Activated CD4-positive, alpha-beta T cell treated with anti-CD3 and anti-CD28 coated beads, Interleukin-2, amount 50 U/mL, for 4 hours (primary cell): ENCODE measurements at regions not wholly inside any gene's neighbourhood (a gene's known extent, or its start where the extent isn't known, plus 50 kb on each side); places are given as distances from the start of the nearest gene placed in this dataset.

Source experiments
- DNase-seq, 2 experiments: peaks; one replicate each; pipeline ENCODE4 v3.0.0-alpha.2; 2020

DNA sequence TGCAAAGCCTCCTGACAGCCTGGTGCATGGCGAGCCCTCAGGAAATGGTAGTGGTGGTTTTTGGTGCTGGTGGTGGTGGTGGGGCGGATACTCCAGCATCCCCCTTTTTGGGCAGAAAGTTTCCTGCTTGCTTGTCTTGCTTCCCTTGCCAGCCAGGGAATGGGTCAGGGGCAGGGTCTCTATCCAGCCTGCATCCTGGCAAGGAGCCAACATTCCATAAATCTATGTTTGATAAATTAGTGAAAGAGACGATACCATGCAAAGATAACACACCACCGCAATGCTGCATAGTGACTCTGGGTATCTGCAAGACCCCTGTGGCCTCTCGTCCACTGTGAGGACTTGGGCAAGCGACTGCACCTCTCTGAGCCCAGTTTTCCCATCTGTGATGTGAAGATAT lies 246.2 kb downstream of the LRFN2 start:
- no peak for DNase-seq

DNA sequence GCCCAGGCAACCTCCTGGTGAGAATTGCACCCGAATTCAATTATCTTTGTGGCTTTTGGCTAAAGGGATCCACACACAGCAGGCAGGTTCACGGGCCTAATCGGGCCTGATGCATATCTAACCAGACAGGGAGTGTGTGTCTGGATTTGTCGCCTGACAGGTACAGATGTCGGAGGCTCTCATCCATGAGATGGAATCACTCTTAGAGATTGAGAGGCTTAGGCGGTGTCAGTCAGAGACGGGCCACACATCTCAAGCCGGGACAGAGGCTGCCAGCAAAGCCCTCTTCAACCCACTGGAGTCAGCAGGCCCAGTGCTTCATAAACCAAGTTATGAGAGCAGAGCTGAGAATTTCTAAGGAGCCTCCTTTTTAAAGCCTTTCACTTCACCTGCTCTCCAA lies 247.0 kb downstream of the LRFN2 start:
- DNase-seq, result no peak

DNA sequence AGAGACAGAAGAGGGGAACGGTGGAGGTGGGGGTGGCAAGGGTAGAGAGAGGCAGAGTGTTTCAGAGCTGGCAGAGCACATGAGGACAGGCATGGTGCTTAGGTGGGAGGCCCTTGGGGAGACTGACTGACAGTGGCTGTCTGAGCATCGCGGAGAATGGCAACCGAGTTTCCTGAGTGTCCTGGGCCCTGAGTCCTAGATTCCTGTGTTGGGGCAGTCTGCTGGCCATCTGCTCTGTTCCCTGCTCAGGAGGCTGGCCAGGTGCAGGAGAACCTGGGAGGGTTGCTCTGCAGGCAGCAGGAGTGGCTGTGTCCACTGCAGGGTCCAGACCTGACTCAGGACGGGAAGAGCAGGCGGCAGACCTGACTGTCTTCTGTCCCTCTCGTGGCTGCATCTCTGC lies 248.9 kb downstream of the LRFN2 start:
- DNase-seq, result no peak

DNA sequence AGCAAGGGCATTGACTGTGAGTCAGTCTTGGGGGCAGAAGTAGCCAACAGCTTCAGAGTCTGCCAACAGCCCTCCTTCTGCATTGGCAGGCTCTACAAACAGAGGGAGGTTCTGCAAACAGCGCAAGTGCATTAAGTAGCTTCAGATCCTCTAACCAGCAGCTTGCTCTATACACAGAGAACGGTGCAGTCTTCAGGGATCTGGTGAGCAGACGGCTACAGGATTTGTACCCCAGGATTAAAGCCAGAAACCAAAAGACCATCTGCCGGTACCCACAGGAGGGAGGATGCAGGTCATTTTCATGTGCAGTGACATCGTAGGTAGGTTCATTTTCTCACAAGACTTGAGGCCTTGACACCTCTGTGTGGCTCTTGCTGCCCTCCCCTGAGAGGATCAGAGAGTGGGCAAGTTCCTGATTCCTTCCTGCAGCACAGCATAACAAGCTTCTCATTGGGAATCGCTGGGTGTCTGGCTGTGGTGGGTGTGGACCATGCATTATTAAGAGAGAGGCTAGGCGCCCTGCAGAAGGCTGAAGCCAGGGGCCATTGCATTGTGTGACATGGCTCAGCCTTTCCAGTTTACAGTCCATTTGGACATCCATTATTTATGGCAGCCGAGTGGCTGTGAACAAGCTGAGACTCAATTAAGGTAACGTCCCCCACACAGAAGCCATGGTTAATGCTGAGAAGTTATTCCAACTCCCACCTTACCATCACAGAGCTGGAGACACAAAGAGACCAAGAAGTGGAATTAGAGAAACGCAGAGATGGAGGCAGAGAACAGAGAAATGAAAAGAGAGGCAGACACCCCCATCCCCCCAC lies 250.0 kb downstream of the LRFN2 start:
- DNase-seq, result no peak

DNA sequence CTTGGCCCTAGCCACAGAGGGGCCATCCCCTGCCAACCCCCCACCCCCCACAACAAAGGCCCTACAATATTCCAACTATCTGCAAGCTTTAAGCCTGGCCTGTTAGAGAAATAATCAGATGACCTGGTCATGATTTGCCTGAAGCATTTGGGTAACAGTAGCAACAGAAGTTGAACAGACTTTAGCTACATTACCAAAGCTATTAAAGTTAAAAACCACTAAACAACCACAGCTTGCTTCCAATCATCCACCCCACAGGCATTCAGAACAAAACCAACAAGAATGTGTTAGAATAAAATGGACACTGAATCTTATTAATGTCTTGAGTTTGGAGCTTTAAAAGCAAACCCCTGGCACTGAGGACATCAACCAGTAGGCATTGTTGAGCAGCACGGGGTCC lies 250.9 kb downstream of the LRFN2 start:
- no peak for DNase-seq

DNA sequence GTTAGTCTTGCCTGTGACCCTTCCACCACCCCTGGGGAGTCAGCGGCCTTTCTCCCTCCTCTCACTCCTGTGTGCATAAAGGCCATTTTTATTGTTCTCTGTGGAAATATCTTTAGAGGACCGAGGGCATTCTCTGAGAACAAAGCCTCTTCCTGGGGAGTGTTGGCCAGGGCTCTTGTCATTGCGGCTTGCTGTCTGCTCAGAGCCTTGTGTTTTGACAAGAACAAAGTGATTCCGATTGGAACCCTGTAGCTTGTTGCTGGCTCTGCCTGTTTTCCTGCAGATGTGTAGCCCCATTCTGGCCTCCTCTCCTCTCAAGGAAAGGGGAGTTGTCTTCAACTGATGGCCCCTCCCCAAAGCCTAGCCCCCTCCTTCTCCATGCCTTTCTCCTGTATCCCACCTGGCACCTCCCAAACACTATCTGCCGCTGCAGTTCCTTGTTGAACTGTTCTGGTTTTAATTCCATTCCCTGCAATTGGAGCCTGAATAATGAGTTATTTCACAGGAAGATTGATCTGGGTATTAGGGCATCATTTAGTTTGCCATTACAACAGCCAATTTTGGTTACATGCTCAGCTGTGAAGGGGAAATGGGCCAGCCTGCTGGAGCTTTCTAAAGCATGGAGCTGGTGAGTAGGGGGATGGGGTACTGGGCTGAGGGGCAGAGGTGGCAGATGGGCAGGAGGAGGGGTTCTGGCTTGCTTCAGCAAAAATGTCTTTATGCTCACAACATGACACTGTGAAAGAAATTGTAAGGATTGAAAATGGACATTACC lies 252.5 kb downstream of the LRFN2 start:
- DNase-seq, result no peak

DNA sequence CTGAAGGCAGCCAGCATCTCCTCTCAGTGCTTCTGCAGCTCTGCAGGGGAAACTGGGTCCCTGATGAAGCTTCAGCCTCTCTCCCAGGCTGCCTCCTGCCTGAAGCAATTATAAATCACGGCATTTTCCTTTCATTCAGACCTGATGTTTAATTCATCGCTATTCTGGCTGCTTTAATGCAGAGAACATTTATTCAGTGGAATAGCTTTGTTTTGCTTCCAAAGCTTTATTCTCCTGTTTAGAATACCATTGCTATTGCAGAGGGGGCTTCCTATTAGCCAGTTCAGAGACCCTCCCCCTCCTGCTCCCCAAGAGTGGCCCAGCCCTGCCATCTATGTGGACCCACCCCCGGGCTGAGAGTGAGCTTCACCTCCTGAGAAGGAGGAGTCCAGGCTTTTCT lies 255.6 kb downstream of the LRFN2 start:
- DNase-seq, result no peak

DNA sequence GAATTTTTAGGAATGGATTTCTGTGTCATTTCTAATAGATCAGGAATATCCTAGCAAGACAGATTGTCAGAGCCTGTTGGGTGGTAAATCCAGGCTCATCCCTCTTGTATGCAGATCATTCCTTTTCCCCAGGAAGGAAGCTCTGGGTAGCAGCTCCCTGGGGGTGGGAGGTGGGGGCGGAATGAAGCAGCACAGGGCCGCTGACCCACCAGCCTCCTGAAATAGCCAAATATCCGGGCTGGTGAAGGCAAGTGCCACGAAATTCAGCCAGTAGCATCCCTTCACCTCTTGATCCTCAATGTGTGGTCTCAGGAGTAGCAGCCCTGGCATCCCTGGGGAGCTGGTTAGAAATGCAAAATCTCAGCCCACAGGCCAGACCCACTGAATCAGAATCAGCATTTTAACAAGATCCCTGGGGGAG lies 256.9 kb downstream of the LRFN2 start:
- no peak for DNase-seq

DNA sequence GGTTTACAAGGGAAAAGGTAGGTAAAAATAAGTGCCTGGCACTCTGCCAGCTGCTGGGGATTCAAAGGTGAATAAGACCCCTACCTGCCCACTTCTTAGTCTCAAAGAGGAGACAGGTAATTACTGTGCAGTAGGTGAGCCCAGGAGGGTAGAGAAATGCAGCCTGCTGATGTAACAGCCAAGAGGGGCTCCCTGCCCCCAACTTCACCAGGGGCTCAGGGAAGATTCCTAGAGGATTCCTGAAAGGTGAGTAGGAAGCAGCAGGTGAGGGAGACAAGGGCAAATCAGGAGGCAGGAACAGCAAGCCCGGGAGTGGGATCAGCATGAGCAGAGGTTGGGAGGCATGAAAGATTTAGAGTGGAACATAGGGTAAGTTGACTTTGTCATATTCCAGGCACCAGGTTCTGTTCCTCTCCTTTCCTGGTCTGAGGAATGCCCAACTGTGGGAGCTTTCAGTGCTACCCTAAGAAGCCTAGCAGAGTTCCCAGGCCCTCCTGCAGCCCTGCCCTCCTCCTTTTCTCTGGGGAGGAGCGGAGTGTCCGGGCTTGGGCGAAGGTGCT lies 258.1 kb downstream of the LRFN2 start:
- DNase-seq, result no peak

DNA sequence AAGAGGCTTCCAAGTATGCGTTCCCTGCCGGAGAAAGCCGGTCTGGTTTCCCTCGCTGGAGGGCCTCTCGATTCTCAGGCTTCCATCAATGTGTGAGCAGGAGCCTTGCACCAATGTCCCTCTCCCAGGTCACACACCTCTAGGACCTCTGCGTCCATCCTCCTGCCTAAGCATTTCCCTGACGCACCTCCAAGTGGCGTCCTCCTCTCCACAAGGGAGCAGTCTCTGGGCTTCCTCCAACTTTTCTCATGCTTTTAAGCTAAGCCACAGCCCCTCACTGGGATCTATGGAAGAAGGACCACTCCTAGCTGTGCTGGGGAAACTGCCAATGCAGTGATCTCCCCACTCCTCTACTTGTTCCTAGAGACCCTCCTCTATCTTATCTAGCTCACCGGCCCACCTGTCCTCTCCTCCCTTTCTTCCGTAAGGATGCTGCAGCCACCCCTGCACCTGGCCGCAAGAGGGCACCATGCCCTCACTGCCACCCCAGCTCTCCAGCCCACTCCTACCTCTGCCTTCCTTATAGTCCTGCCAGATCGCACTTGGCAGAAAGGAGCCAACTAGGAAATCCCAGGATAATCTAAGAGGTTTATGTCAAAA lies 258.7 kb downstream of the LRFN2 start:
- DNase-seq, result peak; percentile 29 to 35

DNA sequence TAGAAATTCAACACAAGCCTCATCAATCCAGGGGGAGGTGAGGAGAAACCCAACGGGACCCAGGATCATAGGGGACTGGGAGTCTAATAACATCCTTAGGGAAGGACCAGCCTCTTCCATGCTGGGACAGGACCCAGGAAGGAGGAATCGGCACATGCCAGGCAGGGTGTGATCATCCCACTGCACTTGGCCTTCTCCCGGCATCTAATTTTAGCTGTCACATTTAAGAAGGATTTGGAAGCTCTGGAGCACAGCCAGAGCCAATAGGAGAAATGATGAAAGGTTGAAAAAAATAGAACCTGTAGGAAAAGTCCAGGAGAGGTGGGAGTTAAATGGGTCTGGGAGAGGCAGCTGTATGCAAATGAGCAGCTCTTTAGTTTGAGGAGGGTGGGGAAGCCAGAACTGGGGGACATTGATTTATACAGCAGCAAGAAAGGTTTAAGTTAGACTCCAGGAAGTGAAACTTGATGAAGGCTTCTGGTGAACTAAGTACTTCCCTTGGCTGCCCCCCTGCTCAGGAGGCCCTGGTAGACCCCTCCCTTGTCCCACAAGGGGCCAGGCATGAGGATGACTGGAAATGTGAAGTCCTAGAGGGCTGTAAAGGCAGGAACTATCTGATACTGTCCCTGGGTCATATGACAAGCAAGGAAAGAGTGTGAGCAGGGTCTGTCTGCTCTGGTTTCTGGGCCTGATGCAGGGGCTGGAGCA lies 260.3 kb downstream of the LRFN2 start:
- DNase-seq, result no peak

DNA sequence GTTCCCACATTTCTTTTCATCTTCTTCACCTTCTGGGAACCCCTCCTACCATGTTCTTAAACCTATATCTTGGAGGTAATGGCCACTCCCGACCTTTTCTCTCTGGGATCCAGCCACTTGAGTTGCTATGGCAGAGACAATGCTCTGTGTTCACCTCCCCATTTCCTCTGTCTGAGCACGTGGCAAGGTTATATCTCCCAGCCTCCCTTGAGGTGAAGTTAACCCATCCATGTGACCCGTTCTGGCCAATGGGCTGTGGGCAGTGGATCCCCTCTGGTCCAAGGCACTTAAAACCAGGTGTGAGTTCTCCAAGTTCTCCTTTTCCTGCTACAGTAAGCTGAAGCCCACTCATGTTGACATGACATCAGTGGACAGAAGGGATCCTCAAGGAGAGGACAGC lies 261.4 kb downstream of the LRFN2 start:
- DNase-seq, result no peak

DNA sequence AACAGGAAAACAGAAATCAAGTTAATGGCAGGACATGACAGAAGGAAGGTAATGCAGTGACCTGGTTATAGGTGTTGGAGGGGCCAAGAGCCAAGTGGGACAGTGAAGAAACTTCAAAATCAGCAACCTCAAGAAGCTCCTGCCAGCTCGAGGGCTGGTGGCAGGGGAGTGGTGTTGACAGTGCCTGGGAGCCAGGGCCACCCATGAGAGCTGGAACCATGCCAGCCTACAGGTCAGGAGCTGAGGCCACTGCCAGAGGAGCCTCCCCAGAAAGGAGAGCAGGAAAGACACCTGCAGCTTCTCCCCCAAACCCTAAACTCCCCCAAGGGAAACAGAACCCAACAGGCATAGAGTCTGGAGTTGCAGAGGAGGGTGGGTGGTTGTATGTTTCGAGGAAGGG lies 262.1 kb downstream of the LRFN2 start:
- DNase-seq, result no peak

DNA sequence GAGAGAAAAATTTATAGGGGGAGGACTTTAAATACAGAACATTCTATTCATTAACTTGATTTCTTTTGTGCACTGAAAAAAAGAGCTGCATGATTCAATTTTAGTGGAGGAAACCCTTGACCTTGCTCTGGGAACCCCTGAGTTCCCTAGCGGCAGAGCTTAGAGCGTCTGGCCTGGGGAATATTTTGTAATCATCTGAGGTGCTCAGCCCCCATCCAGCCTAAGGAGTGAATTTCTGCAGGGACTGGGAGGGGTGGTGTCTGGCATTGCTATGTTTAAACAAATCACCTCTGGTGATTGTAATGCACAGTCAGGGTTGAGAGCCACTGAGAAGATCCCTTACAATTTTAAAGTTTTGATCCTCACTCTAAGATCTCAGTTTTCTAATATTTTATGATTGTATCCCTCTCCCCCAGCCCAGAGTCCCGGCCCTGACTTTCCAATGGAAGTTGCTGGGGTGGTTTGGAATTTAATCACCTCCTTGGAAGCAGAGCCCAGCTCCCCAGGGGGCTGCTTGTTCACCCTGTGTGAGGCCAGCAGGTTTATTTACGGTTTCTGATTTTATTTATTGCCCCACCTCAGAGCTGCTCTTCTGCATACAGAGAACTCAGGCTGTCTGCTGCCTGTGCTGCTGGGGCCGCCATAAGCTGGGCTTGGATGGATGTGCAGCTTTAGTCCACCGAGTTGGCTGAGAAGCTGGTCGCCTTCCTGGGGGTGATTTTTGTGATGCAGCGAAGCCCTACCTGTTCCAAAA lies 263.1 kb downstream of the LRFN2 start:
- no peak for DNase-seq

DNA sequence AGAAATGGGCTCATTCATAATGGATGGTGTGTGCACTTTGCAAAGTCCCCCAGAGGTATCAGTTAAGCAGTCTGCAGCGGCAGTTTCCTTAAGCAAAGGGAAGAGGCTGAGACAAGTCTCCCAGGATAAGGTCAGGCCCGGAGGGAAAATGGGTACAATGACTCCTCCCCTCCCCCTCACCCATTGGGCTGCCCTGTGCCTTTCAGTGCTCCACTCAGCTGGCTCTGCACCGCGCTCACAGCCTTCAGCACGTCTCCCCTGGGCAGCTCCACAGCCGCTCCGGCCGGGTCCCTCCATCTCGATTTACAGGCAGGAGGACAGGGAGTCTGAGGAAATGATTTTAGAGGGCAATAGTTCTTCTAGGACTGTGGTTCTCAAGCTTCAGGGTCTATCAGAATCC lies 264.8 kb downstream of the LRFN2 start:
- no peak for DNase-seq

DNA sequence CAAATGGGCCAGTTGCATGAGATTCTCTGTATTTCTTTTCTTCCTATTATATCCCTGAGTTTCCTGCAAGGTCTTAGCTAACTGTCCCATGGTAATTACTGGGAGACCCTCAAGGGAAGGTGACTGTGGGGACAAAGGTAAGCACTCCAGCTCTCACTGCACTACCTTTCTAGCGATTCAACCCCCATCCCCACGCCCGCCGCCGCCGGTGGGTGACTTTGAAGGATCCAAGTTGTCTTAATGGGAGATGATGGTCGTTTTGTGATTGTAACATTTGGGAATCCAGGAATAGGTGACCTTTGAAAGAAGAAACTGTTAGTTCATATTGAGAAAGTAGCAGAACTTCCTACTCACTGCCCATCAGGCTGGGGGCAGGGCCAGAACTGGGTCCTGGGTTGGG lies 265.5 kb downstream of the LRFN2 start:
- no peak for DNase-seq

DNA sequence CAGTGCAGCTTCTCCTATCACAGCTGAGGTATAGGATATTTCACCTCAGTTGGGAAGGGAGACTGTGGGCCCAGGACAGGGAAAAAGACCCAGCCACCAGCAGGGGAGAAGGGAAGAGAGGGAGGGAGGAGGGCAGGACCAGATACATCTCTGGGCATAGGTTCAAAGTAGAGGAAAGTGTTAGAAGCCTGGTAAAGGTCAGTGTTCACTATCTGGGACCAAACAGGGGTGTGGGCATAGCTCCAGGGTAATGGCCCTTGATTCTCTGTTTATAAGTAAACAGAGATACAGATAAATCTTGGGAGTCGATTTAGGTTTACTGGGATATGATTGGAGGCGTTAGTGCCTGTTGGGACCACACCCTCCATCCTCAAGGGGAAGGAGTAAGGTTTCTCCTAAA lies 266.2 kb downstream of the LRFN2 start:
- DNase-seq, result no peak

DNA sequence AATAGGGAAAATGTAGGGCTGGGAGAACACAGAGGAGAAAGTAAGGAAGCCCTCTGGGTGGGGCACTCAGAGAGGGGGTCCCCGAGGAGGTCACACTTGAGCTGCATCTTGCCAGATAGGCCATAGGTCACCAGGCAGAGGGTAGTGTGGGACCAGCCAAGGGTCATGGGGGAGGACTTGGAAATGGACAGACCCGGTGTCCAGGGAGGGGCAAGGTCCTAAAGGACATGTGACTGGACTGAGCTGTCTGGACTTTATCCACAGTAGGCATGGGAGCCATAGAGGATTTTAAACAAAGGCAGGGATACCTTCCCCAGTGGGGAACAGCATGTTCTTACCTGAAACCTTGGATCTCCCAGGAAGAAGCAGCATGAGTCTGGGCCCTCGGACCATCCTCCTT lies 266.7 kb downstream of the LRFN2 start:
- no peak for DNase-seq

DNA sequence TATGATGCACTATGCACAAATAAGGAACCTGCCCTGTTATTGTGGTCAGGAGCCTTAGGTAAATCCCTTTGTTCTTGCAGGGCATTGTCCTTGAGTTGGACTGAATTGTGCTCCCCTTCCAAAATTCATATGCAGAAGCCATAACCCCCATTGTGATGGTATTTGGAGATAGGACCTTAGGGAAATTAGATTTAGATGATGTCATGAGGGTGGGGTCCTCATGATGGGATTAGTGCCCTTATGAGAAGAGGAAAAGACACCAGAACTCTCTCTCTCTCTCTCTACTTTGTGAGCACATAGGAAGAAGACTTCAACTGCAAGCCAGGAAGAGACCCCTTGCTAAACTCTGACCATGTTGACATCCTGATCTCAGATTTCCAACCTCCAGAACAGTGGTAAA lies 268.0 kb downstream of the LRFN2 start:
- DNase-seq, result no peak

DNA sequence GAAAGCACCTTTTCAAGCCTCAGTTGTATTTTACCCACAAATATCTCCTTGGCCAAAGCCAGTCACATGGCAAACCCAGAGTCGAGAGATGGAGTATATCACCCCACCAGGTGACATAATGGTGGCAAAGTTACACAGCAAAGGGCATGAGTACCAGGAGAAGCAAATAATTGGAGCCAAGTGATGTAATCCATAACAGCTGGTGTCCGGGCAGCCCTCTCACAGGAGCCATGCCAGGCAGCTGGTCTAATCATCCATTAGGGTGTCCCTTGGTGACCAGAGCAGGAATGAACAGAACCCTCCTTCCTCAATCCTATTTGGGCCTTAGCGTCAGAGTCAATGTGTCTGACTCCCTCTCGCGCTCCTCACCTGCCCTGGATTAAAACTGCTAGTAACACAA lies 272.1 kb downstream of the LRFN2 start:
- DNase-seq, result no peak

DNA sequence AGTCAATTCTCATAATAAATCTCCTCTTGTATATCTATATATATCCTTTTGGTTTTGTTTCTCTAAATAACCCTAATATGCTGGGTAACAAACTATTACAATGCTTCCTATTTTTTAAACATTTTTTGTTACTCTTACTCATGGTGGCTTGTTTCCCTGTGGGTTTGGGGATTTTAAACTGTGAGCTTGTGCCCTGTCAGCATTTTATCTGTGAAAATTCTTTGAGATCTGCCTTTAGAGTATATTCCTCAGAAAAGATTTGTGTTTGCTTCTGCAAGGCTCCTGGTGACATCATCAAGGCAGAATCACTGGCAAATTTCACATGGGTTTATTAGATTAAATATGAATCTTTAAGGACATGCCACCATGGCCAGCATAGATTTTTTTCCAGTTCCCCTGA lies 273.6 kb downstream of the LRFN2 start:
- no peak for DNase-seq
